Tibial nerve (tissue), 4 donors: ENCODE measurements at regions not wholly inside any gene's neighbourhood (a gene's known extent, or its start where the extent isn't known, plus 50 kb on each side); places are given as distances from the start of the nearest gene placed in this dataset.

Source experiments
- DNase-seq, 2 donors: peaks; one replicate each; pipeline ENCODE4 v3.0.0-alpha.2; 2019; ENCODE audit warnings: low spot score in 2 of 2
- H3K27ac ChIP-seq, 4 donors: fragments of 200-600 bp; sonication (generic) in 3 of 4; one replicate each; pipeline ENCODE4 v1.5.1; 2017 to 2019; ENCODE audit warnings: mild to moderate bottlenecking in 1 of 4
- H3K27me3 ChIP-seq, 2 donors: fragments of 200-600 bp; sonication (generic) in 1 of 2; one replicate each; pipeline versions ENCODE4 v1.5.1 to v1.6.0; 2017 to 2019
- H3K36me3 ChIP-seq, 3 donors: fragments of 200-600 bp; sonication (generic); one replicate each; pipeline ENCODE4 v1.5.1; 2018 to 2019
- H3K4me1 ChIP-seq, 4 donors: fragments of 200-600 bp; sonication (generic) in 3 of 4; one replicate each; pipeline ENCODE4 v1.5.1; 2017 to 2019
- H3K4me3 ChIP-seq, 4 donors: fragments of 200-600 bp; sonication (generic) in 3 of 4; one replicate each; pipeline ENCODE4 v1.5.1; 2017 to 2019; ENCODE audit warnings: mild to moderate bottlenecking in 1 of 4, moderate library complexity in 1 of 4
- H3K9me3 ChIP-seq, 4 donors: fragments of 200-600 bp; sonication (generic) in 3 of 4; one replicate each; pipeline ENCODE4 v1.5.1; 2017 to 2019
- CTCF ChIP-seq, 5 experiments: fragments of 200-600 bp in 3 of 5; fragments of 450-650 bp in 2 of 5; sonication (generic) in 3 of 5; IDR thresholded peaks; one replicate each; pipeline ENCODE4 v1.5.1; 2016 to 2019; ENCODE audit warnings: antibody characterized with exemption in 5 of 5, mild to moderate bottlenecking in 3 of 5, moderate library complexity in 2 of 5
- EP300 ChIP-seq, 2 donors: sonication (generic); formaldehyde crosslinking; IDR thresholded peaks; one replicate each; pipeline ENCODE4 v1.6.1; 2017; ENCODE audit warnings: antibody characterized with exemption in 2 of 2, mild to moderate bottlenecking in 1 of 2
- POLR2A ChIP-seq, 2 donors: fragments of 450-650 bp; IDR thresholded peaks; one replicate each; pipeline ENCODE4 v1.6.1; 2017; ENCODE audit warnings: antibody characterized with exemption in 2 of 2, mild to moderate bottlenecking in 2 of 2, moderate library complexity in 2 of 2
- WGBS, 2 donors: methylation state at CpG; one replicate each; pipeline ENCODE4 v1.1.5; 2018; 5-methylcytosine and 5-hydroxymethylcytosine counted together

GRCh38 chr4:66647926-66648325 is 897.4 kb downstream of the CENPC start:
- Histone ChIP-seq H3K36me3 (no peaks in the 10 kb centered on the region), H3K27ac (no peak overlapping the region), H3K4me1 (no peaks in the 10 kb centered on the region), H3K9me3 (peaks cover 0 to 9% (median 0%) of the 10 kb centered on the region in 4 donors), H3K4me3 (no peak overlapping the region), H3K27me3 (no peaks in the 10 kb centered on the region)
- TF ChIP-seq CTCF (IDR thresholded peaks at IDR 0.05) (no peak), POLR2A (IDR thresholded peaks at IDR 0.05) (no peak), EP300 (IDR thresholded peaks at IDR 0.05) (no peak)
- DNase-seq = no peak
- 66 to 70% methylated on average over 3 of the region's 3 CpGs for WGBS, 2 donors

- Histone ChIP-seq H3K9me3 (peaks cover 0 to 9% (median 0%) of the 10 kb centered on the region in 4 donors), H3K27ac (no peak overlapping the region), H3K4me1 (no peaks in the 10 kb centered on the region), H3K36me3 (no peaks in the 10 kb centered on the region), H3K27me3 (no peaks in the 10 kb centered on the region), H3K4me3 (no peak overlapping the region)
- DNase-seq = no peak
- TF ChIP-seq POLR2A (IDR thresholded peaks at IDR 0.05) (no peak), CTCF (IDR thresholded peaks at IDR 0.05) (no peak), EP300 (IDR thresholded peaks at IDR 0.05) (no peak)
Observed at GRCh38 chr4:66647476-66647875, 897.8 kb downstream of the CENPC start.

- Histone ChIP-seq H3K36me3 (no peaks in the 10 kb centered on the region), H3K27ac (no peak overlapping the region), H3K4me1 (no peaks in the 10 kb centered on the region), H3K9me3 (no peaks in the 10 kb centered on the region), H3K4me3 (no peak overlapping the region), H3K27me3 (no peaks in the 10 kb centered on the region)
- WGBS, 2 donors = 36 to 46% methylated on average over 5 of the region's 5 CpGs
- no peak for TF ChIP-seq POLR2A (IDR thresholded peaks at IDR 0.05)
- TF ChIP-seq CTCF (IDR thresholded peaks at IDR 0.05) = no peak
- no peak for TF ChIP-seq EP300 (IDR thresholded peaks at IDR 0.05)
- DNase-seq = no peak
Observed at GRCh38 chr4:66640233-66640990, 904.9 kb downstream of the CENPC start.

GRCh38 chr4:66639361-66639760 is 905.9 kb downstream of the CENPC start:
- Histone ChIP-seq H3K27me3 (no peaks in the 10 kb centered on the region), H3K9me3 (no peaks in the 10 kb centered on the region), H3K4me1 (no peaks in the 10 kb centered on the region), H3K27ac (no peak overlapping the region), H3K36me3 (no peaks in the 10 kb centered on the region), H3K4me3 (no peak overlapping the region)
- DNase-seq = no peak
- TF ChIP-seq EP300 (IDR thresholded peaks at IDR 0.05) (no peak), POLR2A (IDR thresholded peaks at IDR 0.05) (no peak), CTCF (IDR thresholded peaks at IDR 0.05) (no peak)

GRCh38 chr4:66636349-66636748 is 909.0 kb downstream of the CENPC start:
- TF ChIP-seq EP300 (IDR thresholded peaks at IDR 0.05) = no peak
- no peak for TF ChIP-seq CTCF (IDR thresholded peaks at IDR 0.05)
- TF ChIP-seq POLR2A (IDR thresholded peaks at IDR 0.05) = no peak
- Histone ChIP-seq H3K36me3 (no peaks in the 10 kb centered on the region), H3K4me1 (no peaks in the 10 kb centered on the region), H3K27me3 (no peaks in the 10 kb centered on the region), H3K9me3 (no peaks in the 10 kb centered on the region), H3K27ac (no peak overlapping the region), H3K4me3 (no peak overlapping the region)
- no peak for DNase-seq
- WGBS, 2 donors = 46 to 75% methylated on average over 2 of the region's 2 CpGs
